PC-3 (cell line): ENCODE measurements at regions not wholly inside any gene's neighbourhood (a gene's known extent, or its start where the extent isn't known, plus 50 kb on each side); places are given as distances from the start of the nearest gene placed in this dataset.

Experiments used
- EZH2 ChIP-seq: fragments of 300-600 bp; sonication (generic); IDR thresholded peaks from one replicate; pipeline ENCODE4 v1.6.1; 2017; ENCODE audit warnings: antibody characterized with exemption, mild to moderate bottlenecking, low read length; ENCODE audit not compliant: unreplicated experiment
- TF ChIP-seq, protein P1 (sequence below): fragments of 300-600 bp; sonication (generic); conservative IDR thresholded peaks from 2 replicates; pipeline ENCODE4 v1.5.1; 2017; ENCODE audit warnings: antibody characterized with exemption, low read depth, mild to moderate bottlenecking, low read length

- TF ChIP-seq, protein P1, sequence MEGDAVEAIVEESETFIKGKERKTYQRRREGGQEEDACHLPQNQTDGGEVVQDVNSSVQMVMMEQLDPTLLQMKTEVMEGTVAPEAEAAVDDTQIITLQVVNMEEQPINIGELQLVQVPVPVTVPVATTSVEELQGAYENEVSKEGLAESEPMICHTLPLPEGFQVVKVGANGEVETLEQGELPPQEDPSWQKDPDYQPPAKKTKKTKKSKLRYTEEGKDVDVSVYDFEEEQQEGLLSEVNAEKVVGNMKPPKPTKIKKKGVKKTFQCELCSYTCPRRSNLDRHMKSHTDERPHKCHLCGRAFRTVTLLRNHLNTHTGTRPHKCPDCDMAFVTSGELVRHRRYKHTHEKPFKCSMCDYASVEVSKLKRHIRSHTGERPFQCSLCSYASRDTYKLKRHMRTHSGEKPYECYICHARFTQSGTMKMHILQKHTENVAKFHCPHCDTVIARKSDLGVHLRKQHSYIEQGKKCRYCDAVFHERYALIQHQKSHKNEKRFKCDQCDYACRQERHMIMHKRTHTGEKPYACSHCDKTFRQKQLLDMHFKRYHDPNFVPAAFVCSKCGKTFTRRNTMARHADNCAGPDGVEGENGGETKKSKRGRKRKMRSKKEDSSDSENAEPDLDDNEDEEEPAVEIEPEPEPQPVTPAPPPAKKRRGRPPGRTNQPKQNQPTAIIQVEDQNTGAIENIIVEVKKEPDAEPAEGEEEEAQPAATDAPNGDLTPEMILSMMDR = no peak
- no peak for TF ChIP-seq EZH2
These were observed 63.1 kb upstream of the CNTNAP2 start for GRCh38 chr7:146053492-146053891.
